NCI-H1105 treated with DMSO at 0.1 percent for 48 hours (cell line): ENCODE measurements at regions not wholly inside any gene's neighbourhood (a gene's known extent, or its start where the extent isn't known, plus 50 kb on each side); places are given as distances from the start of the nearest gene placed in this dataset.
A peak's percentile ranks its signal among the peaks of the same experiment; 100 is the strongest.

Source experiments
- DNase-seq: peaks from one replicate; lab custom pipeline; 2025; lab: John Stamatoyannopoulos, UW

GRCh38 chr6:9405369-9405768, 970.0 kb upstream of the SLC35B3 start:
- DNase-seq, result no peak

- DNase-seq, result no peak
Observed at GRCh38 chr6:9404351-9405146, 969.2 kb upstream of the SLC35B3 start.

- no peak for DNase-seq
Observed at GRCh38 chr6:9403736-9404135, 968.4 kb upstream of the SLC35B3 start.

DNA sequence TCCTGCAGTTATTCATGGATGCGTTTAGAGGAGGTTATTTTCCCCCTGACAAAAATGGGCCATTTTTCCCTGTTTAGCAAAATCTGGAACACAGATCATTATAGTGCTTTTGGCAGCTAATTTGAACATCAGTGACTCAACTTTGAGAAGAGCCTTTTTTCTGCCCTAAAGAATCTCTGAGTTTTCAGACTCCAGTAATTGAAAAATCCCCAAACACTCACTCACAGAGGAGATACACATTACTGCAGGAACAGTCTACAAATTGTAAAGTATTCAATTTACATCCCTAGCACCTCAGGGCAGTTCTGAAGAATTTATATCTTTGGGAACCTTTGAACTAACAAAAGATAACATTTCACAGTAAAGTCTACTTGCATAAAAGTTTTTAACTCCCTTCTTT, 966.6 kb upstream of the SLC35B3 start:
- DNase-seq, result no peak

GRCh38 chr6:9399916-9400315, 964.6 kb upstream of the SLC35B3 start:
- DNase-seq, result no peak

- DNase-seq, result no peak
Observed at GRCh38 chr6:9398767-9399373, 963.5 kb upstream of the SLC35B3 start.

DNA sequence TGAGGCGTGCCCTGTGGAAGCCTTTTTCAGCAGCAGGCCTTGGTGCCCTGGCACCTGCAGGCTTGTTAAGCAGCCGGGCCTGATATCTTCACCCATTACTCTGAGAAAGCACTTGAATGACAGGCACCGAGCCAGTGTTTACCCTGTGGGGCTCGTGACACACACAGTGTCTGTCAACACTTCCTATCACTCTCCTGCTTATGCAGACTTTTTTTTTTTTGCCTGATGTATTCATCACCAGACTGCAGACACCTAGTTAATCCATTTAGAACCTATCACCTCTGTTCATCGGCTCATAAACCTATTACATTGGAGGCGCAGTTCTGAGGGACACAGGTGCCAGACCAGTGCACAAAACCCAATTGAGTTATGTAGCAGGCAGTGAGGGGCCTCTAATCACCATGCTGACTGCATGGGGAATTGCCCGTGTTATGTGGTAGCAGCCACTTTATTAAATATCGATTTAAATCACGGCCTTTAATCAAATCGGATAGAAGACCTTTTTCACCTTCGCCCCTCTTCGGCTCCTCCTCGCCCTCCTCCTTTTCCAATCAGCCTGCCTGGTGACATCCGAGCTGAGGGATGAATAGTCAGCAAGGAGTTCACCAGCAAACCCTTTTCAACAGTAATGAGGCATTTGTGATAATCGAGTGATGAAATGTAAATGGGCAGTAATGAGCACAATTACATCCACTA, 962.9 kb upstream of the SLC35B3 start:
- DNase-seq, result peak; percentile 97

- peak; percentile 5 for DNase-seq
Observed at GRCh38 chr6:9388596-9388995, 953.3 kb upstream of the SLC35B3 start.

DNA sequence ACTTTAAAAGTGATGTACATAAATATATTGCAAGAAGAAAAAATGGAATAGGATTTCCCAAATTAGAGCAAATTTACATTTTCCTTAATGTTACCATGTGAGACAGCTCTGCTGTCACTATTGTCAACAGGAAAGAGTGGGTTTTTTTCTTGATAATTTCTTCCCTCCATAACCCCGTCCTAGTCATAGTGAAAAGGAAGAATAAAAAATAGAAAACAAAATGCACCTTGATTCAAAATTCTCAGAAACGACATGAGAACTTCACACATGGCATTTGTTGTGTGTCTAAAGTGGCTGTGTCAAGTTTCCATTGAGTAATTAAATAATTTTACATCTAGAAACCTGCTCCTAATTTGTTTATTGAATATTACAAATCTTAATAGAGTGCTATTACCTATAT, 945.2 kb upstream of the SLC35B3 start:
- DNase-seq, result no peak

GRCh38 chr6:9373308-9373707, 938.0 kb upstream of the SLC35B3 start:
- no peak for DNase-seq

DNA sequence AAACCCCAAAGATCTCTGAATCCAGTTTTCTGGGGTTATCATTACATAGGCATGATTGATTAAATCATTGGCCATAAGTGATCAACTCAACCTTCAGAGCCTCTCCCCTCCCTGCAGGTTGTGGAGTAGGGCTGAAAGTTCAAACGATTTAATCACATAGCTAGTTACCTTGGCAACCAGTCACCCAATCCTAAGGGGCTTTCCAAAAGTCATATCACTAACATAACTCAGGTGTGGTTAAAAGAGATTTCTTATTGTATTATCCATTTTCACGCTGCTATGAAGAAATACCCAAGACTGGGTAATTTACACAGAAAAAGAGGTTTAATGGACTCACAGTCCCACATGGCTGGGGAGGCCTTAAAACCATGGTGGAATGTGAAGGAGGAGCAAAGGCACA, 935.1 kb upstream of the SLC35B3 start:
- DNase-seq, result no peak

DNA sequence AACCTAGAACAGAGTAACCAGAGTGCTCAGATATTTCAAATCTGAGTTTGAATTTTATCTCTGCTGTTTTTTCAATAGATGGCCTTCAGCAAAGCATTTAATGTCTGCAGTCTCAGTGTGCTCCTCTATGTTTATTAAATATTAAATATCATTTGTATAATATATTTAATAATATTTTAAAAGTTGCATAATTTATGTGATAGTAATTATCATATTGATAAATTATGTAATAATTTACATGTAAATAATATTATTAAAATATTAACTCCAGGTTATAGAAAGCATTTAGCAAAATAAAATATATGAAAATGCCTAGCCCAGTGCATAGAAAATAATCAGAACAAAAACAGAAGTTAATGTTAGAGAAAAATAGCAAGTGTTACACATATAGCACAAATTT, 930.0 kb upstream of the SLC35B3 start:
- DNase-seq, result no peak

DNA sequence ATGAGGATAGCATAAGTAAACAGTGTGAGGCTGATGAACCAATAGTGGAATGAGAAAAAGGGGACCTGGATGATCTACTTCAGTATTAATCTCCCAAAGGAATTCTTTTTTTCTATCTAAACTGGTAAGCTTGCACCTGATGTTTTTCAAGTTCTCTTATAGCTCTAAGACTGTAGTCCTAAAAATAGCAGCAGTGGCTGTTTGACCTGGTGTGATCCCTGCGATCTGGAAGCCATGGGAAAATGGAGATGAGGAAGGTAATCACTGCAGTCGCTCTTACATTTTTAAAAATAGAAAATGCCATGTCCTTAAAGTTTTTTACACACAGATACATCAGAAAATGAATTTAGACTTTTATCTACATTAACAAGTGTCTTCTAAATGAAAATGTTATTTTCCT, 926.4 kb upstream of the SLC35B3 start:
- no peak for DNase-seq

DNA sequence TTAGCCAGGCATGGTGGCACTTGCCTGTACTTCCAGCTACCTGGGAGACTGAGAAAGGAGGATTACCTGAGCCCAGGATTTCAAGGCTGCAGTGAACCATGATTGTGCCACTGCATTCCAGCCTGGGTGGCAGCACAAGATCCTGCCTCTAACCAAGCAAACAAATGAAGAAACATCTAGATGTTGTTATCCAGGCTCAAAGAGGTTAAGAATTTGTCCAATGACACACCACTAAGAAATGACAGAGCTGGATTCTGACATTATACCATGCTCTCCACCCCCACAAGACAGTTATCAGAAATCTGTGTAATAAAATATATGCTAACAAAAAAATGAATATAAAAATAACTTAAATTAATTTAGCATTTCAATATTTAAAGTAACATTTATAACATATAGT, 925.5 kb upstream of the SLC35B3 start:
- DNase-seq, result no peak

DNA sequence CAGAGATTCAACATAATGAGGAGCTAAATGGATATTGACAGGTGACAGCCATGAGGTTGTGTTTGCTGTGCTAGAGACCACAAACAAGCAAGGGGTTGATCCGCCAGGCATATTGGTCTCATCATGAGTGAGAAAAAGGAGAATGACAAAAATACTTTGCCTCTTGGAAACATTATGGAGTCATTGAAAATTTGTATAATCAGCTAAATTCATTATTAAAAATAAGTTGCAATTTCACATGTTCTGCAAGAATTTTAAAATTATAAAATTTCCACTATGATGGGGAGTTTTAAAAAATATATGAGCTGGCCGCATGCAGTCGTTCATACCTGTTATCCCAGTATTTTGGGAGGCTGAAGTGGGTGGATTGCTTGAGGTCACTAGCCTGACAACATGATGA, 912.3 kb upstream of the SLC35B3 start:
- no peak for DNase-seq

DNA sequence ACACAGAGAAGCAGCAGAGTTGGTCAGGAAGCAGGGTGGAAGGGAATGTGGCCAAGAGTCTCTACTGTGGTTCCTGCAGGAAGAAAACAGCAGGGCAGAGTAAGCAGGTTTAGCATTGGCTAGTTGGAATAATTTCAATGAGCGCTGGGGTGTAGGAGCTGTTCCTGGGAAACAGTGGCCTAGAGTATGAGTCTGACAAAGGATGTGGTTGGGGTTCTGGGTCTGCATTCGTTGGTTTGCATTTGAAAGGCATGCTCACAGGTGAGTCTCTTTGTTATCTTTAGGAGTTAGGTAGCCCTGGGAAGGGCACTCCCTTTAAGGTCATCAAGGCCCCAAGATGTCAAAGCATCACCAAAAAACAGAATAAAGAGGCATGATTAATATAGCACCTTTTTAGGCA, 911.6 kb upstream of the SLC35B3 start:
- DNase-seq, result no peak

GRCh38 chr6:9335431-9335830, 900.1 kb upstream of the SLC35B3 start:
- DNase-seq, result no peak

GRCh38 chr6:9334979-9335378, 899.6 kb upstream of the SLC35B3 start:
- DNase-seq, result no peak

DNA sequence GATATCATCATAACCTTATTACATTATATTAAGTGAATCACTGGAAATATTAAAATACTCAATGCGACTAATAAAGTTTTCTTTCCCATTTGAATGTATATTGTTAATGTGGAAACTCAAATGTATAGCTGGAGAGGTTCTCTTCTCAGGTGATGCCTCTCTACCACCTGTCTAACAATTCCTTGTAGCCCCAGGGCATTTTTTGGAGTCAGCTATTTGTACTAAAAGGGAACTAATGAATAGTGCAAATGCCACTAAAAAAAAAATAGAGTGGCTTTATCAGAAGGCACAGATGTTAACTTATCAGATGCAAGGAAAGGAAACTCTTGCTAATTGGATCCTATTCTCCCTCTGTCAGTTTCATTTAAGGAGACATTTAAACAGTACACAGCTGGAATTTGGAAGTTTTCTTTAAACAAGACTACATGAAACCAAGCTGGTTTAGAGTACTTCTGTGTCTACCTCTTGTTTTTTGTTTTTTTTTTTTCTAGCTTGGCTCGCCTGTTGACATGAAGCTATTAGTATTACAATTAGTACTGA, 897.0 kb upstream of the SLC35B3 start:
- DNase-seq, result no peak

GRCh38 chr6:9316831-9317230, 881.5 kb upstream of the SLC35B3 start:
- DNase-seq, result no peak

DNA sequence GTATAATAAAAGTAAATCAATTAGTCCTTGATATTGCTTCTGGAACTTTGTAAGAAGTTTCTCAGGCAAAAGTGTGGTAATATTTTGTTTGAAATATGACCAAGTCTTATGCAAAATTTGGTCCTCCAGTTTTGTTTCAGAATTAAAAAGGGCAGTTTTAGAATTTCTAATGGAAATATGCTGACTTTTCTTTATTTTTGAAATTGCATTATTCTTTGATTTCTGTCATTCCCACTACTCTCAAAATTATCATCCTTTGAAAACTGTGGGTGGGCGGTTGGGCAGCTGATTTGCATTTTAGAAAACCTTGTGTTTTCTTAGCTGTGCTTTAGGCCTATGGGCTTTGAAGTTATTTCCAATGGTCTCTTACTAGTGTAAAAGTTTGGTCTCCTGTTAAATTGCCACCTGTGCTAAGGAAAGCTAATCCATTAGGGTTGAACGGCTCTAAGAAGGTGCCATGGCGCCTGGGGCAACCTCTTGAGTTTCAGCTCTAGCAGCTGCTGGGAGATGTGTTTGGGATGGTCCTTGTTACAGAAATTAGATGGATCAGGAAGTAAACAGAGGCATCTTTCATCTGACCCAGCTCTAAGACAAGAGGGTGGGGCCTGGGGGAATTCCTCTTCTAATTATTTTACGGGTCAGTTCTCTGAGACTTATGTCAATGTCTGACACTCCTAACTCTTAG, 880.8 kb upstream of the SLC35B3 start:
- no peak for DNase-seq

GRCh38 chr6:9308284-9308683, 872.9 kb upstream of the SLC35B3 start:
- DNase-seq, result no peak
